Left lung (tissue), 4 donors: ENCODE measurements at regions not wholly inside any gene's neighbourhood (a gene's known extent, or its start where the extent isn't known, plus 50 kb on each side); places are given as distances from the start of the nearest gene placed in this dataset.

ENCODE experiments used
- ATAC-seq: fragments of 200-7000 bp; cut with Tn5 transposase; one replicate; pipeline ENCODE4 v1.9.1; 2020; ENCODE audit warnings: moderate library complexity
- DNase-seq, 4 donors: peaks; one replicate each; pipeline ENCODE4 v3.0.0-alpha.2; 2013 to 2020
- H3K27ac ChIP-seq, 2 donors: fragments of 200-600 bp; sonication (generic) in 1 of 2; one replicate each; pipeline versions ENCODE4 v1.5.0 to v1.8.0; 2020 to 2021
- H3K27me3 ChIP-seq, 2 donors: fragments of 200-600 bp; sonication (generic) in 1 of 2; one replicate each; pipeline versions ENCODE4 v1.5.0 to v1.8.0; 2020 to 2021
- H3K36me3 ChIP-seq, 2 donors: fragments of 200-600 bp; sonication (generic) in 1 of 2; one replicate each; pipeline versions ENCODE4 v1.5.0 to v1.8.0; 2020 to 2021
- H3K4me1 ChIP-seq, 2 donors: fragments of 200-600 bp; one replicate each; pipeline ENCODE4 v1.8.0; 2021
- H3K4me3 ChIP-seq, 2 donors: fragments of 200-600 bp; sonication (generic) in 1 of 2; one replicate each; pipeline versions ENCODE4 v1.5.0 to v1.8.0; 2020 to 2021; ENCODE audit warnings: mild to moderate bottlenecking in 1 of 2
- H3K9me3 ChIP-seq, 2 donors: fragments of 200-600 bp; sonication (generic) in 1 of 2; one replicate each; pipeline versions ENCODE4 v1.5.0 to v1.8.0; 2020 to 2021
- intact Hi-C, 2 donors: fragments of 100-400 bp; cut with DNase I; formaldehyde crosslinking; loops; one replicate each; pipeline versions ENCODE4 v1.11.2 to v1.14.2; 2022
- TF ChIP-seq, protein P1 (sequence below), 2 donors: fragments of 200-600 bp; sonication (generic) in 1 of 2; IDR thresholded peaks; one replicate each; pipeline versions ENCODE4 v1.5.0 to v1.8.0; 2021; ENCODE audit warnings: antibody characterized with exemption in 2 of 2
- donor health status: DM: no; HTN: yes; CAD: no.
- donor health status: DM: no; HTN: no; CAD: no.

- DNase-seq: peak in 2 of 4 donors; percentile 24 to 71
- intact Hi-C loops: no loop called here
- H3K4me3 ChIP-seq: no peak overlapping the region
These were observed 96.7 kb upstream of the NKX1-1 start for GRCh38 chr4:1502976-1503375.

GRCh38 chr4:1502501-1502886 is 96.3 kb upstream of the NKX1-1 start:
- no peaks in the 10 kb centered on the region for H3K36me3 ChIP-seq
- intact Hi-C loops: no loop called here
- no peaks in the 10 kb centered on the region for H3K9me3 ChIP-seq
- no peak overlapping the region for H3K27ac ChIP-seq
- no peak for ATAC-seq
- peak in 2 of 4 donors; percentile 9 to 67 for DNase-seq
- H3K4me3 ChIP-seq: no peak overlapping the region
- no peaks in the 10 kb centered on the region for H3K4me1 ChIP-seq
- TF ChIP-seq, protein P1, sequence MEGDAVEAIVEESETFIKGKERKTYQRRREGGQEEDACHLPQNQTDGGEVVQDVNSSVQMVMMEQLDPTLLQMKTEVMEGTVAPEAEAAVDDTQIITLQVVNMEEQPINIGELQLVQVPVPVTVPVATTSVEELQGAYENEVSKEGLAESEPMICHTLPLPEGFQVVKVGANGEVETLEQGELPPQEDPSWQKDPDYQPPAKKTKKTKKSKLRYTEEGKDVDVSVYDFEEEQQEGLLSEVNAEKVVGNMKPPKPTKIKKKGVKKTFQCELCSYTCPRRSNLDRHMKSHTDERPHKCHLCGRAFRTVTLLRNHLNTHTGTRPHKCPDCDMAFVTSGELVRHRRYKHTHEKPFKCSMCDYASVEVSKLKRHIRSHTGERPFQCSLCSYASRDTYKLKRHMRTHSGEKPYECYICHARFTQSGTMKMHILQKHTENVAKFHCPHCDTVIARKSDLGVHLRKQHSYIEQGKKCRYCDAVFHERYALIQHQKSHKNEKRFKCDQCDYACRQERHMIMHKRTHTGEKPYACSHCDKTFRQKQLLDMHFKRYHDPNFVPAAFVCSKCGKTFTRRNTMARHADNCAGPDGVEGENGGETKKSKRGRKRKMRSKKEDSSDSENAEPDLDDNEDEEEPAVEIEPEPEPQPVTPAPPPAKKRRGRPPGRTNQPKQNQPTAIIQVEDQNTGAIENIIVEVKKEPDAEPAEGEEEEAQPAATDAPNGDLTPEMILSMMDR (IDR thresholded peaks at IDR 0.05): no peak
- H3K27me3 ChIP-seq: peaks cover 0 to 47% of the 10 kb centered on the region in 2 donors

More at GRCh38 chr4:1502976-1503375, 96.7 kb upstream of the NKX1-1 start:
- H3K4me1 ChIP-seq: no peaks in the 10 kb centered on the region
- H3K9me3 ChIP-seq: no peaks in the 10 kb centered on the region
- peaks cover 0 to 51% of the 10 kb centered on the region in 2 donors for H3K27me3 ChIP-seq
- H3K27ac ChIP-seq: no peak overlapping the region
- H3K36me3 ChIP-seq: no peaks in the 10 kb centered on the region
- ATAC-seq: no peak
- TF ChIP-seq, protein P1 (IDR thresholded peaks at IDR 0.05): no peak

GRCh38 chr4:1501754-1502500 is 95.7 kb upstream of the NKX1-1 start:
- TF ChIP-seq, protein P1 (IDR thresholded peaks at IDR 0.05): no peak
- H3K36me3 ChIP-seq: no peaks in the 10 kb centered on the region
- no peaks in the 10 kb centered on the region for H3K9me3 ChIP-seq
- peak in 2 of 4 donors; percentile 22 to 47 for DNase-seq
- H3K27me3 ChIP-seq: peaks cover 0 to 47% of the 10 kb centered on the region in 2 donors
- H3K27ac ChIP-seq: no peak overlapping the region
- intact Hi-C loops: no loop called here
- H3K4me3 ChIP-seq: no peak overlapping the region
- no peaks in the 10 kb centered on the region for H3K4me1 ChIP-seq
- ATAC-seq: no peak

DNA sequence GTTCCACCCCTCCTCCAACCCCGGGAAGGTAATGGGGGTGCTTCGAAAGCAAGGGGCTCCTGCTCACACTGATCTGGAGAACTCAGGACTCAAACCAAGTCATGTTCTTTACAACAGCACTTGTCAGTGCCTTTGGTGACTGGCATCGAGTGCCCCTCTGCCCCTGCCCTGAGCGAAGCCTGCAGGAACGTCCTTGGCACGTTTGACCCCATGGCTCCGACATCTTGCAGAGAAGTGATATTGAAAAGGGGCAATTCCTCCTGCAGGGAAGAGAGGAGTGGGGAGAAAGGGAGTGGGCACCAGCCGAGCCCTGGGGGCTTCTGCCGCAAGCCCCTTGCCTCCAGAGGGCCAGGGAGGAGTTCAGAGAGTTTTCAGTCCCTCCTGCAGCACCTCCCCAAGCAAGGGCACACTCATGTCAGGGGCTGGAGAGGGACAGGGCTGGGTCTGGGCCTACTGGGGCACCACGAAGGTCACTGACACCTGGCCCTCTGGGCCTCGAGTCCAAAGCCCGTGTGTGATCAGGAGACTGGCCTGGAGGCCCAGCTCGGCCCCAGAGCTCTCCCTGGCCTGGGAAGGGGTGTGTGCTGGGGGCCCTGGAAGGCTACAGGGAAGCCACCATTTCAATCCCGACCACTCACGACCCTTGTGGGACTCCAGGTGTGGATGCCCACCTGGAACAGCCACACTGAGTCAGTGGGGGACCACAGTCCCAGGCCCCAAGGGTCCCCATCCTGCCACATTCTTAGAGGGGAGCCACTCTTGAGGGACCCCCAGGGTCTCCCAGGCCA is 94.9 kb upstream of the NKX1-1 start:
- TF ChIP-seq, protein P1 (IDR thresholded peaks at IDR 0.05): no peak
- peak in 2 of 4 donors; percentile 17 to 51 for DNase-seq
- no peaks in the 10 kb centered on the region for H3K36me3 ChIP-seq

More for the DNA sequence above, 94.9 kb upstream of the NKX1-1 start:
- Histone ChIP-seq H3K27ac (no peak overlapping the region), H3K27me3 (peaks cover 0 to 47% of the 10 kb centered on the region in 2 donors), H3K4me1 (no peaks in the 10 kb centered on the region), H3K4me3 (no peak overlapping the region), H3K9me3 (no peaks in the 10 kb centered on the region)
- intact Hi-C loops: no loop called here
- no peak for ATAC-seq
